GM23338 (cell line): ENCODE measurements at regions not wholly inside any gene's neighbourhood (a gene's known extent, or its start where the extent isn't known, plus 50 kb on each side); places are given as distances from the start of the nearest gene placed in this dataset.

ENCODE experiments used
- ATAC-seq: fragments of 200-7000 bp; cut with Tn5 transposase; 3 replicates; pipeline ENCODE4 v1.9.1; 2020
- DNase-seq: peaks from one replicate; pipeline ENCODE4 v3.0.0-alpha.2; 2015; ENCODE audit warnings: low spot score
- H2AFZ ChIP-seq: fragments of 200-600 bp; sonication (generic); 2 replicates; pipeline ENCODE4 v1.8.0; 2016; ENCODE audit warnings: antibody characterized with exemption, mild to moderate bottlenecking, moderate library complexity
- H3F3A ChIP-seq: fragments of 200-600 bp; sonication (generic); replicated peaks from 2 replicates; pipeline ENCODE4 v1.8.0; 2017; ENCODE audit warnings: antibody characterized with exemption, mixed run types, low read depth
- H3K27ac ChIP-seq: fragments of 200-600 bp; sonication (generic); 2 replicates; pipeline ENCODE4 v1.6.1; 2016; ENCODE audit warnings: low read depth
- H3K27me3 ChIP-seq: fragments of 200-600 bp; sonication (generic); 2 replicates; pipeline ENCODE4 v1.8.0; 2016; ENCODE audit warnings: mild to moderate bottlenecking, mixed run types, moderate library complexity; ENCODE audit not compliant: insufficient read depth
- H3K36me3 ChIP-seq: fragments of 200-600 bp; sonication (generic); 2 replicates; pipeline ENCODE4 v1.8.0; 2016; ENCODE audit warnings: mild to moderate bottlenecking; ENCODE audit not compliant: insufficient read depth
- H3K4me1 ChIP-seq: fragments of 200-600 bp; sonication (generic); 2 replicates; pipeline ENCODE4 v1.8.0; 2016; ENCODE audit warnings: mild to moderate bottlenecking, moderate library complexity; ENCODE audit not compliant: insufficient read depth
- H3K4me2 ChIP-seq: fragments of 200-600 bp; sonication (generic); 2 replicates; pipeline ENCODE4 v1.7.1; 2017; ENCODE audit warnings: mixed run types
- H3K4me3 ChIP-seq: fragments of 200-600 bp; sonication (generic); 2 replicates; pipeline ENCODE4 v1.6.1; 2016; ENCODE audit warnings: mixed run types
- H3K79me2 ChIP-seq: fragments of 200-600 bp; sonication (generic); replicated peaks from 2 replicates; pipeline ENCODE4 v1.8.0; 2017; ENCODE audit warnings: mild to moderate bottlenecking; ENCODE audit not compliant: insufficient read depth
- H3K9me2 ChIP-seq: fragments of 200-600 bp; sonication (generic); 2 replicates; pipeline ENCODE4 v1.8.0; 2017; ENCODE audit not compliant: insufficient read depth
- H4K20me1 ChIP-seq: fragments of 200-600 bp; sonication (generic); replicated peaks from 2 replicates; pipeline ENCODE4 v1.8.0; 2017; ENCODE audit warnings: mild to moderate bottlenecking; ENCODE audit not compliant: insufficient read depth
- H3K27ac Mint-ChIP-seq: 2 replicates; pipeline ENCODE4 v1.8.0; 2020; ENCODE audit warnings: inconsistent platforms, mild to moderate bottlenecking, moderate library complexity, mixed read lengths
- H3K27me3 Mint-ChIP-seq: 3 replicates; pipeline ENCODE4 v1.8.0; 2022; ENCODE audit warnings: low read depth, mild to moderate bottlenecking, moderate library complexity, mixed read lengths, inconsistent platforms; ENCODE audit not compliant: insufficient read depth, poor library complexity
- H3K36me3 Mint-ChIP-seq: 3 replicates; pipeline ENCODE4 v1.8.0; 2021; ENCODE audit warnings: low read depth, mild to moderate bottlenecking, inconsistent platforms, moderate library complexity, mixed read lengths
- H3K4me1 Mint-ChIP-seq: 3 replicates; pipeline ENCODE4 v1.8.0; 2020; ENCODE audit warnings: mild to moderate bottlenecking, inconsistent platforms, mixed read lengths
- H3K4me3 Mint-ChIP-seq: 3 replicates; pipeline ENCODE4 v1.8.0; 2021; ENCODE audit warnings: moderate library complexity, mild to moderate bottlenecking, inconsistent platforms, mixed read lengths
- H3K9me3 Mint-ChIP-seq: 3 replicates; pipeline ENCODE4 v1.8.0; 2020; ENCODE audit warnings: moderate library complexity, mild to moderate bottlenecking, inconsistent platforms, mixed read lengths
- CREB1 ChIP-seq: fragments of 250-450 bp; sonication (Bioruptor Pico); IDR thresholded peaks from 2 replicates; pipeline ENCODE4 v1.5.0; 2020; ENCODE audit warnings: low read depth, mild to moderate bottlenecking, moderate library complexity
- EZH2 ChIP-seq: fragments of 200-600 bp; sonication (generic); IDR thresholded peaks from one replicate; pipeline ENCODE4 v1.8.0; 2017; ENCODE audit warnings: antibody characterized with exemption, mild to moderate bottlenecking, low read depth; ENCODE audit not compliant: unreplicated experiment
- EZH2phosphoT487 ChIP-seq: fragments of 200-600 bp; sonication (generic); IDR thresholded peaks from one replicate; pipeline ENCODE4 v1.8.1; 2018; ENCODE audit warnings: antibody characterized with exemption; ENCODE audit not compliant: unreplicated experiment
- JUNB ChIP-seq: IDR thresholded peaks from one replicate; pipeline ENCODE4 v1.6.1; 2016; ENCODE audit warnings: antibody characterized with exemption; ENCODE audit not compliant: unreplicated experiment
- NANOG ChIP-seq: IDR thresholded peaks from 2 replicates; pipeline ENCODE4 v1.6.1; 2016; ENCODE audit warnings: antibody characterized with exemption, borderline replicate concordance
- POLR2AphosphoS5 ChIP-seq: IDR thresholded peaks from 2 replicates; pipeline ENCODE4 v1.6.1; 2016; ENCODE audit warnings: antibody characterized with exemption, low read depth
- STAT1 ChIP-seq: IDR thresholded peaks from one replicate; pipeline ENCODE4 v1.6.1; 2016; ENCODE audit warnings: antibody characterized with exemption; ENCODE audit not compliant: unreplicated experiment
- ZNF114 ChIP-seq: fragments of 250-450 bp; sonication (Bioruptor Pico); IDR thresholded peaks from 2 replicates; pipeline ENCODE4 v1.5.0; 2020; ENCODE audit warnings: mild to moderate bottlenecking, moderate library complexity
- ZNF331 ChIP-seq: fragments of 250-450 bp; sonication (Bioruptor Pico); IDR thresholded peaks from 2 replicates; pipeline ENCODE4 v1.5.0; 2020; ENCODE audit warnings: low read depth, mild to moderate bottlenecking, moderate library complexity
- TF ChIP-seq, protein P1 (sequence below), 2 experiments: fragments of 200-600 bp in 1 of 2; sonication (generic) in 1 of 2; conservative IDR thresholded peaks; 2 replicates each; pipeline versions ENCODE4 v1.5.1 to v1.6.1; 2016 to 2017; ENCODE audit warnings: antibody characterized with exemption in 2 of 2, low read depth in 2 of 2, mild to moderate bottlenecking in 2 of 2, moderate library complexity in 1 of 2
- TF ChIP-seq, protein P2 (sequence below): fragments of 250-450 bp; sonication (Bioruptor Pico); IDR thresholded peaks from 2 replicates; pipeline ENCODE4 v1.5.0; 2020; ENCODE audit warnings: mild to moderate bottlenecking, moderate library complexity
- TF ChIP-seq, protein P3 (sequence below): IDR thresholded peaks from one replicate; pipeline ENCODE4 v1.6.1; 2018; ENCODE audit warnings: antibody characterized with exemption; ENCODE audit not compliant: unreplicated experiment
- TF ChIP-seq, protein P4 (sequence below): IDR thresholded peaks from 2 replicates; pipeline ENCODE4 v1.6.1; 2016; ENCODE audit warnings: antibody characterized with exemption

DNA sequence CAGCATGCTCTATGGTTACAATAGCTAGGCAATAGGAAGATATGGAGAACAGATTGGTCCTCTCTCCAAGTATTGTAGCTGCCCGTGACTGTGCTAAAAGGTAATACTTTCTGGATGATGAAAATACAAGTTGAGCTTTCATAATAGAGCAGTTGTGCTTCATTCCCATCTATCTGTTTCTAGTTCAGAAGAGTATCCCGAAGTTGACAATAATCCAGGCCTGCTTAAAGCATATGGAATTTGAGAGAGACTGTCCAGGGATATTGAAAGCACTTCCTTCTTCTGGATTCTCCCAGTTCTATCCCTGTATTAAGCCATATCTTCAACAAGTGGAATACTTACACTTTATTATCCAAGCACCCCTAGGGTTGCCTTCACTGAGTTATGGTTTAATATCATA lies 350.4 kb downstream of the EFNA5 start:
- Histone ChIP-seq H2AFZ (no peak overlapping the region), H3K27ac (no peak overlapping the region), H3K4me3 (no peak overlapping the region), H3K4me1 (peaks cover 6% of the 10 kb centered on the region; the same call in 1 of the 2 replicates), H4K20me1 (no peaks in the 10 kb centered on the region), H3K9me2 (no peaks in the 10 kb centered on the region), H3K27me3 (no peaks in the 10 kb centered on the region), H3K79me2 (no peaks in the 10 kb centered on the region), H3K36me3 (no peaks in the 10 kb centered on the region), H3F3A (no peaks in the 10 kb centered on the region), H3K4me2 (no peak overlapping the region)
- no peak for DNase-seq
- Mint-ChIP-seq H3K4me1 (peaks cover 12% of the 10 kb centered on the region; the same call in 2 of the 3 replicates), H3K9me3 (no peaks in the 10 kb centered on the region), H3K27ac (no peak overlapping the region), H3K4me3 (no peak overlapping the region), H3K27me3 (peaks cover 3% of the 10 kb centered on the region), H3K36me3 (no peaks in the 10 kb centered on the region)
- TF ChIP-seq, protein P1, sequence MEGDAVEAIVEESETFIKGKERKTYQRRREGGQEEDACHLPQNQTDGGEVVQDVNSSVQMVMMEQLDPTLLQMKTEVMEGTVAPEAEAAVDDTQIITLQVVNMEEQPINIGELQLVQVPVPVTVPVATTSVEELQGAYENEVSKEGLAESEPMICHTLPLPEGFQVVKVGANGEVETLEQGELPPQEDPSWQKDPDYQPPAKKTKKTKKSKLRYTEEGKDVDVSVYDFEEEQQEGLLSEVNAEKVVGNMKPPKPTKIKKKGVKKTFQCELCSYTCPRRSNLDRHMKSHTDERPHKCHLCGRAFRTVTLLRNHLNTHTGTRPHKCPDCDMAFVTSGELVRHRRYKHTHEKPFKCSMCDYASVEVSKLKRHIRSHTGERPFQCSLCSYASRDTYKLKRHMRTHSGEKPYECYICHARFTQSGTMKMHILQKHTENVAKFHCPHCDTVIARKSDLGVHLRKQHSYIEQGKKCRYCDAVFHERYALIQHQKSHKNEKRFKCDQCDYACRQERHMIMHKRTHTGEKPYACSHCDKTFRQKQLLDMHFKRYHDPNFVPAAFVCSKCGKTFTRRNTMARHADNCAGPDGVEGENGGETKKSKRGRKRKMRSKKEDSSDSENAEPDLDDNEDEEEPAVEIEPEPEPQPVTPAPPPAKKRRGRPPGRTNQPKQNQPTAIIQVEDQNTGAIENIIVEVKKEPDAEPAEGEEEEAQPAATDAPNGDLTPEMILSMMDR (conservative IDR thresholded peaks at IDR 0.05; ENCODE audit: low read depth in 2 of 2): no peak
- TF ChIP-seq JUNB (no peak), POLR2AphosphoS5 (no peak), STAT1 (no peak), ZNF114 (CRISPR knock-in tag) (no peak), EZH2phosphoT487 (no peak), EZH2 (no peak), NANOG (no peak), CREB1 (CRISPR knock-in tag) (no peak), ZNF331 (CRISPR knock-in tag) (no peak)
- TF ChIP-seq, protein P2, sequence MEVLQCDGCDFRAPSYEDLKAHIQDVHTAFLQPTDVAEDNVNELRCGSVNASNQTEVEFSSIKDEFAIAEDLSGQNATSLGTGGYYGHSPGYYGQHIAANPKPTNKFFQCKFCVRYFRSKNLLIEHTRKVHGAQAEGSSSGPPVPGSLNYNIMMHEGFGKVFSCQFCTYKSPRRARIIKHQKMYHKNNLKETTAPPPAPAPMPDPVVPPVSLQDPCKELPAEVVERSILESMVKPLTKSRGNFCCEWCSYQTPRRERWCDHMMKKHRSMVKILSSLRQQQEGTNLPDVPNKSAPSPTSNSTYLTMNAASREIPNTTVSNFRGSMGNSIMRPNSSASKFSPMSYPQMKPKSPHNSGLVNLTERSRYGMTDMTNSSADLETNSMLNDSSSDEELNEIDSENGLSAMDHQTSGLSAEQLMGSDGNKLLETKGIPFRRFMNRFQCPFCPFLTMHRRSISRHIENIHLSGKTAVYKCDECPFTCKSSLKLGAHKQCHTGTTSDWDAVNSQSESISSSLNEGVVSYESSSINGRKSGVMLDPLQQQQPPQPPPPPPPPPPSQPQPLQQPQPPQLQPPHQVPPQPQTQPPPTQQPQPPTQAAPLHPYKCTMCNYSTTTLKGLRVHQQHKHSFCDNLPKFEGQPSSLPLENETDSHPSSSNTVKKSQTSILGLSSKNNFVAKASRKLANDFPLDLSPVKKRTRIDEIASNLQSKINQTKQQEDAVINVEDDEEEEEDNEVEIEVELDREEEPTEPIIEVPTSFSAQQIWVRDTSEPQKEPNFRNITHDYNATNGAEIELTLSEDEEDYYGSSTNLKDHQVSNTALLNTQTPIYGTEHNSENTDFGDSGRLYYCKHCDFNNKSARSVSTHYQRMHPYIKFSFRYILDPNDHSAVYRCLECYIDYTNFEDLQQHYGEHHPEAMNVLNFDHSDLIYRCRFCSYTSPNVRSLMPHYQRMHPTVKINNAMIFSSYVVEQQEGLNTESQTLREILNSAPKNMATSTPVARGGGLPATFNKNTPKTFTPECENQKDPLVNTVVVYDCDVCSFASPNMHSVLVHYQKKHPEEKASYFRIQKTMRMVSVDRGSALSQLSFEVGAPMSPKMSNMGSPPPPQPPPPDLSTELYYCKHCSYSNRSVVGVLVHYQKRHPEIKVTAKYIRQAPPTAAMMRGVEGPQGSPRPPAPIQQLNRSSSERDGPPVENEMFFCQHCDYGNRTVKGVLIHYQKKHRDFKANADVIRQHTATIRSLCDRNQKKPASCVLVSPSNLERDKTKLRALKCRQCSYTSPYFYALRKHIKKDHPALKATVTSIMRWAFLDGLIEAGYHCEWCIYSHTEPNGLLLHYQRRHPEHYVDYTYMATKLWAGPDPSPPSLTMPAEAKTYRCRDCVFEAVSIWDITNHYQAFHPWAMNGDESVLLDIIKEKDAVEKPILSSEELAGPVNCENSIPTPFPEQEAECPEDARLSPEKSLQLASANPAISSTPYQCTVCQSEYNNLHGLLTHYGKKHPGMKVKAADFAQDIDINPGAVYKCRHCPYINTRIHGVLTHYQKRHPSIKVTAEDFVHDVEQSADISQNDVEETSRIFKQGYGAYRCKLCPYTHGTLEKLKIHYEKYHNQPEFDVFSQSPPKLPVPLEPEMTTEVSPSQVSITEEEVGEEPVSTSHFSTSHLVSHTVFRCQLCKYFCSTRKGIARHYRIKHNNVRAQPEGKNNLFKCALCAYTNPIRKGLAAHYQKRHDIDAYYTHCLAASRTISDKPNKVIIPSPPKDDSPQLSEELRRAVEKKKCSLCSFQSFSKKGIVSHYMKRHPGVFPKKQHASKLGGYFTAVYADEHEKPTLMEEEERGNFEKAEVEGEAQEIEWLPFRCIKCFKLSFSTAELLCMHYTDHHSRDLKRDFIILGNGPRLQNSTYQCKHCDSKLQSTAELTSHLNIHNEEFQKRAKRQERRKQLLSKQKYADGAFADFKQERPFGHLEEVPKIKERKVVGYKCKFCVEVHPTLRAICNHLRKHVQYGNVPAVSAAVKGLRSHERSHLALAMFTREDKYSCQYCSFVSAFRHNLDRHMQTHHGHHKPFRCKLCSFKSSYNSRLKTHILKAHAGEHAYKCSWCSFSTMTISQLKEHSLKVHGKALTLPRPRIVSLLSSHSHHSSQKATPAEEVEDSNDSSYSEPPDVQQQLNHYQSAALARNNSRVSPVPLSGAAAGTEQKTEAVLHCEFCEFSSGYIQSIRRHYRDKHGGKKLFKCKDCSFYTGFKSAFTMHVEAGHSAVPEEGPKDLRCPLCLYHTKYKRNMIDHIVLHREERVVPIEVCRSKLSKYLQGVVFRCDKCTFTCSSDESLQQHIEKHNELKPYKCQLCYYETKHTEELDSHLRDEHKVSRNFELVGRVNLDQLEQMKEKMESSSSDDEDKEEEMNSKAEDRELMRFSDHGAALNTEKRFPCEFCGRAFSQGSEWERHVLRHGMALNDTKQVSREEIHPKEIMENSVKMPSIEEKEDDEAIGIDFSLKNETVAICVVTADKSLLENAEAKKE: no peak
- TF ChIP-seq, protein P3, sequence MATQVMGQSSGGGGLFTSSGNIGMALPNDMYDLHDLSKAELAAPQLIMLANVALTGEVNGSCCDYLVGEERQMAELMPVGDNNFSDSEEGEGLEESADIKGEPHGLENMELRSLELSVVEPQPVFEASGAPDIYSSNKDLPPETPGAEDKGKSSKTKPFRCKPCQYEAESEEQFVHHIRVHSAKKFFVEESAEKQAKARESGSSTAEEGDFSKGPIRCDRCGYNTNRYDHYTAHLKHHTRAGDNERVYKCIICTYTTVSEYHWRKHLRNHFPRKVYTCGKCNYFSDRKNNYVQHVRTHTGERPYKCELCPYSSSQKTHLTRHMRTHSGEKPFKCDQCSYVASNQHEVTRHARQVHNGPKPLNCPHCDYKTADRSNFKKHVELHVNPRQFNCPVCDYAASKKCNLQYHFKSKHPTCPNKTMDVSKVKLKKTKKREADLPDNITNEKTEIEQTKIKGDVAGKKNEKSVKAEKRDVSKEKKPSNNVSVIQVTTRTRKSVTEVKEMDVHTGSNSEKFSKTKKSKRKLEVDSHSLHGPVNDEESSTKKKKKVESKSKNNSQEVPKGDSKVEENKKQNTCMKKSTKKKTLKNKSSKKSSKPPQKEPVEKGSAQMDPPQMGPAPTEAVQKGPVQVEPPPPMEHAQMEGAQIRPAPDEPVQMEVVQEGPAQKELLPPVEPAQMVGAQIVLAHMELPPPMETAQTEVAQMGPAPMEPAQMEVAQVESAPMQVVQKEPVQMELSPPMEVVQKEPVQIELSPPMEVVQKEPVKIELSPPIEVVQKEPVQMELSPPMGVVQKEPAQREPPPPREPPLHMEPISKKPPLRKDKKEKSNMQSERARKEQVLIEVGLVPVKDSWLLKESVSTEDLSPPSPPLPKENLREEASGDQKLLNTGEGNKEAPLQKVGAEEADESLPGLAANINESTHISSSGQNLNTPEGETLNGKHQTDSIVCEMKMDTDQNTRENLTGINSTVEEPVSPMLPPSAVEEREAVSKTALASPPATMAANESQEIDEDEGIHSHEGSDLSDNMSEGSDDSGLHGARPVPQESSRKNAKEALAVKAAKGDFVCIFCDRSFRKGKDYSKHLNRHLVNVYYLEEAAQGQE: no peak
- TF ChIP-seq, protein P4, sequence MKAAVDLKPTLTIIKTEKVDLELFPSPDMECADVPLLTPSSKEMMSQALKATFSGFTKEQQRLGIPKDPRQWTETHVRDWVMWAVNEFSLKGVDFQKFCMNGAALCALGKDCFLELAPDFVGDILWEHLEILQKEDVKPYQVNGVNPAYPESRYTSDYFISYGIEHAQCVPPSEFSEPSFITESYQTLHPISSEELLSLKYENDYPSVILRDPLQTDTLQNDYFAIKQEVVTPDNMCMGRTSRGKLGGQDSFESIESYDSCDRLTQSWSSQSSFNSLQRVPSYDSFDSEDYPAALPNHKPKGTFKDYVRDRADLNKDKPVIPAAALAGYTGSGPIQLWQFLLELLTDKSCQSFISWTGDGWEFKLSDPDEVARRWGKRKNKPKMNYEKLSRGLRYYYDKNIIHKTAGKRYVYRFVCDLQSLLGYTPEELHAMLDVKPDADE: no peak
- ATAC-seq: no peak
